ENCODE measurements at regions not wholly inside any gene's neighbourhood (a gene's known extent, or its start where the extent isn't known, plus 50 kb on each side); places are given as distances from the start of the nearest gene placed in this dataset.
"Not testable (repeated sequence)": the region's sequence is repeated elsewhere in the genome, so short reads cannot be mapped to it uniquely, and the experiment has no call there.

- no peak for ATAC-seq
Observed at GRCh38 chr12:131621701-131622421, 89.0 kb upstream of the SFSWAP start.

- ATAC-seq: no peak
Observed at GRCh38 chr12:131622422-131622955, 88.4 kb upstream of the SFSWAP start.

- ATAC-seq: not testable (repeated sequence)
Observed at GRCh38 chr12:131623404-131624368, 87.2 kb upstream of the SFSWAP start.

- ATAC-seq: not testable (repeated sequence)
Observed at GRCh38 chr12:131624369-131624739, 86.5 kb upstream of the SFSWAP start.

GRCh38 chr12:131624756-131625501 lies 86.0 kb upstream of the SFSWAP start:
- ATAC-seq: not testable (repeated sequence)

GRCh38 chr12:131625966-131626722 lies 84.7 kb upstream of the SFSWAP start:
- not testable (repeated sequence) for ATAC-seq

GRCh38 chr12:131627151-131628022 lies 83.5 kb upstream of the SFSWAP start:
- not testable (repeated sequence) for ATAC-seq

- ATAC-seq: no peak
Observed at GRCh38 chr12:131628023-131628740, 82.7 kb upstream of the SFSWAP start.

GRCh38 chr12:131628766-131629448 lies 82.0 kb upstream of the SFSWAP start:
- ATAC-seq: no peak

GRCh38 chr12:131631230-131631629 lies 79.7 kb upstream of the SFSWAP start:
- no peak for ATAC-seq

- ATAC-seq: not testable (repeated sequence)
Observed at GRCh38 chr12:131631889-131632651, 78.8 kb upstream of the SFSWAP start.

- ATAC-seq: not testable (repeated sequence)
Observed at GRCh38 chr12:131632652-131633023, 78.3 kb upstream of the SFSWAP start.

- not testable (repeated sequence) for ATAC-seq
Observed at GRCh38 chr12:131633610-131634009, 77.3 kb upstream of the SFSWAP start.

GRCh38 chr12:131634037-131634436 lies 76.9 kb upstream of the SFSWAP start:
- ATAC-seq: no peak

GRCh38 chr12:131635012-131635411 lies 75.9 kb upstream of the SFSWAP start:
- ATAC-seq: not testable (repeated sequence)

- no peak for ATAC-seq
Observed at GRCh38 chr12:131635491-131636122, 75.3 kb upstream of the SFSWAP start.

- ATAC-seq: no peak
Observed at GRCh38 chr12:131636266-131636665, 74.6 kb upstream of the SFSWAP start.
